ENCODE measurements at regions not wholly inside any gene's neighbourhood (a gene's known extent, or its start where the extent isn't known, plus 50 kb on each side); places are given as distances from the start of the nearest gene placed in this dataset.
A peak's percentile ranks its signal among the peaks of the same experiment; 100 is the strongest.

DNA sequence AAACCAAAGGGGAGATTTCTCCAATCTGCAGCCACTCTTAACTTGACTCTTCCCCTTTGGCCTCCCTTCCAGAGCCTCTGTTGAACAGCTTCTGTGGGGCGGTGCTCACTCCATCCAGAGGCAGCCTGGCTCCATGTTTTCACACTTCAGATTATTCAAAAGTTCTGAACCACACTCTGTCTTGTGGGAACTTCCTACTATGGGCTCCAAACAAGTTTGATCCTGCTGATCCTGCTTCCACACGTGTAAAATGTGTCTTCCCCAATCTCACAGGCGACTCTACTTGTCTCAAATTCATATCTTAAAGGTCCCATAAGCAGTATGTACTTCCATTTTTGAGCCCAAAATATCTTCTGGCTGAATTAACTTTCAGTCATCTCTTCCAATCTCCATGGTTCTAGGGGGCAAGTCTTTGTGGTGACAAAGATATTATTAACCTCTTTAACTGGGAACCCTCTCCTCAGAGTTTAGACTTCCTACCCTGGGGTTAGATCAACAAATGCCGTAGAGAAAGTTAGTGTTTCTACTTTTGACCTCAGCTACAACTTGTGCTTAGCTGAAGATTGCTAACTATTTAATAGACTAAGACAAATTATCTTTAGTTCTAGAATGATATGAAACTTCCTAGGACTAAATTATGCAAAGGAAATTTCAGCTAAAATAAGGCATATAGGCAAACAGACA lies 176.3 kb upstream of the BCL6 start:
- Histone ChIP-seq H3K4me1 (peaks cover 15 to 25% of the 10 kb centered on the region in 2 donors), H3K4me3 (no peak overlapping the region), H3K27me3 (no peaks in the 10 kb centered on the region), H3K36me3 (no peaks in the 10 kb centered on the region), H3K9me3 (no peaks in the 10 kb centered on the region), H3K27ac (peak overlapping the region in 1 of 4 donors; percentile 11)
- intact Hi-C loops (cut with DNase I; ENCODE audit: low total_unique reads), result no loop called here
- no peak for DNase-seq
- in situ Hi-C loops (cut with MboI; ENCODE audit: low sequenced_read_pairs in 4 of 4), result no loop called here
- ATAC-seq, result no peak
- no peak for TF ChIP-seq POLR2A (IDR thresholded peaks at IDR 0.05)
- TF ChIP-seq, protein P1, sequence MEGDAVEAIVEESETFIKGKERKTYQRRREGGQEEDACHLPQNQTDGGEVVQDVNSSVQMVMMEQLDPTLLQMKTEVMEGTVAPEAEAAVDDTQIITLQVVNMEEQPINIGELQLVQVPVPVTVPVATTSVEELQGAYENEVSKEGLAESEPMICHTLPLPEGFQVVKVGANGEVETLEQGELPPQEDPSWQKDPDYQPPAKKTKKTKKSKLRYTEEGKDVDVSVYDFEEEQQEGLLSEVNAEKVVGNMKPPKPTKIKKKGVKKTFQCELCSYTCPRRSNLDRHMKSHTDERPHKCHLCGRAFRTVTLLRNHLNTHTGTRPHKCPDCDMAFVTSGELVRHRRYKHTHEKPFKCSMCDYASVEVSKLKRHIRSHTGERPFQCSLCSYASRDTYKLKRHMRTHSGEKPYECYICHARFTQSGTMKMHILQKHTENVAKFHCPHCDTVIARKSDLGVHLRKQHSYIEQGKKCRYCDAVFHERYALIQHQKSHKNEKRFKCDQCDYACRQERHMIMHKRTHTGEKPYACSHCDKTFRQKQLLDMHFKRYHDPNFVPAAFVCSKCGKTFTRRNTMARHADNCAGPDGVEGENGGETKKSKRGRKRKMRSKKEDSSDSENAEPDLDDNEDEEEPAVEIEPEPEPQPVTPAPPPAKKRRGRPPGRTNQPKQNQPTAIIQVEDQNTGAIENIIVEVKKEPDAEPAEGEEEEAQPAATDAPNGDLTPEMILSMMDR (IDR thresholded peaks at IDR 0.05 in 4 of 5, conservative IDR thresholded peaks at IDR 0.05 in 1 of 5), result no peak

DNA sequence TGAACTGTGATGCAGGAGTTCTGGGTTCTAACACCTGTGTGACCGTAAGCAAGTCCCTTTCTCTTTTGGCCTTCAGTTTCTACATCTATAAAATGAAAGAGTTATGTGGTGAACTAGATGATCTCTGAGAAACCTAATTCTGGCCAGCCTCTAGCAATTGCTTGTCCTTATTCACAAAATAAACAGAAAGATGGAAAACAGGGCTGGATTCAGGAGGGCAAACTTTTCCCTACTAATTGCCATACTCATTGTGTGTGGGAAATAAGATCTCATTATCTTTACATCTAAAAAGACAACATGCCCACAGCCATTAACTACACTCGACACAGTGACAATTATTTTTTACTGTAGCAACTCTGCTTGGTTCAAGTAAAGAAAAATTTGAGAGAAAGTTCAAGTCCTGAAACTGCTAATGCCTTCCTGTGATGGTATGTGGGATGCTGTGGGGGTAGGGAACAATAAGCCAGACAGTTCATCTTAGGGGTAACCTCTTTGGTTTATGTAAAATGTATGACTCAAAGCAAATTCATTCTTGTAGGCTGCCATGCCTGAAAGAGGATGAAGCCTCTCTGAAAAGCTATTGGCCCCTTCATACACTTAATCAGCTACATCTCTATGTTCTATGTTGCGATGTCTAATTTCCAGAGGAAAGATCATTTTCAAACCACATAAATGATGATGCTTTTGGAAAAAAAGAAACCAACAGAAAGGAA lies 177.6 kb upstream of the BCL6 start:
- no peak for DNase-seq
- peaks cover 3 to 16% of the 10 kb centered on the region in 2 donors for H3K4me1 ChIP-seq
- H3K27ac ChIP-seq, result no peak overlapping the region
- no peaks in the 10 kb centered on the region for H3K27me3 ChIP-seq
- H3K9me3 ChIP-seq, result no peaks in the 10 kb centered on the region
- no peak for ATAC-seq
- in situ Hi-C loops (cut with MboI; ENCODE audit: low sequenced_read_pairs in 4 of 4) (no loop called here), intact Hi-C loops (cut with DNase I; ENCODE audit: low total_unique reads) (no loop called here)
- no peaks in the 10 kb centered on the region for H3K36me3 ChIP-seq
- TF ChIP-seq, protein P1 (IDR thresholded peaks at IDR 0.05 in 4 of 5, conservative IDR thresholded peaks at IDR 0.05 in 1 of 5), result no peak
- TF ChIP-seq POLR2A (IDR thresholded peaks at IDR 0.05), result no peak
- H3K4me3 ChIP-seq, result no peak overlapping the region

DNA sequence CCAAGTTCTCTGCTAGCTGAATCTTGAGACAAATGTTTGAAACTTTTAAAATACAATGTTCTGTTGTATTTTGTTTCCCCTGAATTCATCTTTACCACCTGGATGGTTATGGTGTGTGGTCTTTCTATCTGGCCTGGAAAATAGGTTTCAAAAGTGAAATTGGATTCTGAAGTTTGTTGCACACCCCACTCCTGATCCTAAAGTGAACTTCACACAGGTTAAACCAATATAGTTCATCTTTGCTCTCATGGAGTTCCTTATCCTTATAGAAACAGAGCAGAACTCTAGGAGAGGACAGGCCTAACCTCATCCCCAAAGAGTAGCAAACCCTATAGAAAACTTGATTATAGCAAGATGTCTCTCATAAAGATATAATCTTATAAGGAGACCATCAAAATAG lies 179.4 kb upstream of the BCL6 start:
- intact Hi-C loops (cut with DNase I; ENCODE audit: low total_unique reads), result no loop called here

DNA sequence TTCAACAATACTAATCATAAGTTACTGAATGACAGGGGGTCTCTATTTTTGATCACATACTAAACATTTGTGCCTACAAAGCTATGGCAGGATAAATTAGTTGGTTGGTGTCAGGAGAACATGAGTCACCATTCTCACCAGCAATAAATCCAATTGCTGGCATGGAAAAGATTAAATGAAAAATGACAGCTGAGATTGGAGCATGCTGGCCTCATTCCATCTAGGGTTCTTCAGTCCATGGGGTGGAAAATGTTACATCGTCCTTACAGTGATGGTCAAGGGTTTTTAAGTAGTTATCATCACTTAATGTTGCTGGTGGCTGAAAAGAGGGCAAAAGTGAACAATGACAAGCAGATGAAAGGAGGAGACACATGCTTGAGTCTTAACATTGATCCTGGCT lies 180.1 kb upstream of the BCL6 start:
- Histone ChIP-seq H3K36me3 (no peaks in the 10 kb centered on the region), H3K4me3 (no peak overlapping the region), H3K27me3 (no peaks in the 10 kb centered on the region), H3K9me3 (no peaks in the 10 kb centered on the region), H3K27ac (peak overlapping the region in 2 of 4 donors; percentile 32 to 53), H3K4me1 (peaks cover 7 to 23% of the 10 kb centered on the region in 2 donors)
- intact Hi-C loops (cut with DNase I; ENCODE audit: low total_unique reads), result no loop called here
- in situ Hi-C loops (cut with MboI; ENCODE audit: low sequenced_read_pairs in 4 of 4), result no loop called here
- TF ChIP-seq POLR2A (IDR thresholded peaks at IDR 0.05), result no peak
- TF ChIP-seq, protein P1 (IDR thresholded peaks at IDR 0.05 in 4 of 5, conservative IDR thresholded peaks at IDR 0.05 in 1 of 5), result no peak
- peak; percentile 45 to 63 for ATAC-seq
- DNase-seq, result no peak

More for the DNA sequence above, 179.4 kb upstream of the BCL6 start:
- TF ChIP-seq, protein P1 (IDR thresholded peaks at IDR 0.05 in 4 of 5, conservative IDR thresholded peaks at IDR 0.05 in 1 of 5), result no peak
- TF ChIP-seq POLR2A (IDR thresholded peaks at IDR 0.05), result no peak
- Histone ChIP-seq H3K27ac (peak overlapping the region in 2 of 4 donors; percentile 32 to 53), H3K4me1 (peaks cover 4 to 21% of the 10 kb centered on the region in 2 donors), H3K27me3 (no peaks in the 10 kb centered on the region), H3K36me3 (no peaks in the 10 kb centered on the region), H3K9me3 (no peaks in the 10 kb centered on the region), H3K4me3 (no peak overlapping the region)
- ATAC-seq, result no peak
- in situ Hi-C loops (cut with MboI; ENCODE audit: low sequenced_read_pairs in 4 of 4), result no loop called here
- DNase-seq, result no peak

Measured in gastrocnemius medialis (tissue), 4 donors.